ENCODE measurements at regions not wholly inside any gene's neighbourhood (a gene's known extent, or its start where the extent isn't known, plus 50 kb on each side); places are given as distances from the start of the nearest gene placed in this dataset.

DNA sequence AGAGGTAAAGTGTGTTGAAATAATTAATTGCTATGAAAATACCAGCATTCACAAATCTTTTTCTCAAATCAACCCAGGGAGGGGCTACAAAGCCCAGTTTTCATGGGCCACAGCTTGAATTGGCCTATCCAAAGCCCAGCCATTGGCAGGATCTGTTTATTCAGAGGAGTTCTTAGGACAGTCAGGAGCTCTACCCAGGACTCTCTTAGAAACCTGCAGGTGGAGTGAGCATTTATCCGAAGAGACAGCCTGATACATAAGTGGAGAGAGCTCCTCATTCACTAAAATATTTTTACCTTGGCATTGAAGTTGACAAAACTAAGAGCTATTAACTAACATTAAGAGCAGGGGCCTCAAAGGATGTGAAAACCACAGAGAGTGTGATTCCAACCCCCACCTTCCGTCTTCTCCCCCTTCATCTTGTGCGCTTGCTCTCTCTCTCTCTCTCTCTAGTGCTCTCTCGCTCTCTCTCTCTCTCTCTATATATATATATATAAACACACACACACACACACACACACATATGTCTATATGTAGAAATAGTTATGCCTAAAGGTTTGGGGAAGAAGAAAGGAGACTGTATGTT lies 315.5 kb downstream of the SNAPC1 start:
- Histone ChIP-seq H3K4me1 (no peaks in the 10 kb centered on the region), H3K4me3 (no peak overlapping the region), H3K36me3 (no peaks in the 10 kb centered on the region), H3K27me3 (no peaks in the 10 kb centered on the region), H3K9me3 (no peaks in the 10 kb centered on the region), H3K27ac (no peak overlapping the region)
- TF ChIP-seq POLR2A (IDR thresholded peaks at IDR 0.05) (no peak), EP300 (IDR thresholded peaks at IDR 0.05) (no peak), CTCF (IDR thresholded peaks at IDR 0.05) (no peak)
- no peak for DNase-seq (ENCODE audit: low spot score in 2 of 2)
- 78 to 82% methylated on average over 4 of the region's 4 CpGs for WGBS, 2 donors

GRCh38 chr14:62079038-62079437 lies 316.8 kb downstream of the SNAPC1 start:
- Histone ChIP-seq H3K27me3 (no peaks in the 10 kb centered on the region), H3K9me3 (no peaks in the 10 kb centered on the region), H3K36me3 (no peaks in the 10 kb centered on the region), H3K4me1 (no peaks in the 10 kb centered on the region), H3K27ac (no peak overlapping the region), H3K4me3 (no peak overlapping the region)
- DNase-seq (ENCODE audit: low spot score in 2 of 2): no peak
- WGBS, 2 donors: 83 to 88% methylated on average over 1 of the region's 1 CpG
- TF ChIP-seq CTCF (IDR thresholded peaks at IDR 0.05): no peak
- TF ChIP-seq POLR2A (IDR thresholded peaks at IDR 0.05): no peak
- no peak for TF ChIP-seq EP300 (IDR thresholded peaks at IDR 0.05)

DNA sequence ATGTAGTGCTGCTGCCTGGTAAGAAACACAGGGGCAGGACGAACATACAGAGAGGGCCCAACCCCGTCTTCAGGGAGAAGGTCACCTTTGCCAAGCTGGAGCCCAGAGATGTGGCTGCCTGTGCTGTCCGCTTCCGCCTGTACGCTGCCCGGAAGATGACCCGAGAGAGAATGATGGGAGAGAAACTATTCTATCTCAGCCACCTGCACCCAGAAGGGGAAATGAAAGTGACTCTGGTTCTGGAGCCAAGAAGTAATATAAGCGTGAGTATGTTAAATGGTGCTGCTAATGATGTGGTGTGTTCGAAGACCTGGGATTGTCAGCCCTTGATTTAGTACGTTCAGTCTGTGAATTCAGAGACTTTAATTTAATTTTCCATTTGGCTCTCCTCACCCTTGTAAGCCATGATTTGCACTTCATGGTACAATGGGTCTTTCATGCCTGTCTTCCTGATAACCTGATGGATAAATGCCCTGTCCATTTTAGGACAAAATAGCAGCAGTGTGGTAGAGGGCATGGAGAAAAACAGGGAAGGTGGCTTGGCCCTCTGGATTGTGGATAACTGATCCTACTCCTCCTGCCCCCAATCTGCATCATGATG lies 318.9 kb downstream of the SNAPC1 start:
- TF ChIP-seq EP300 (IDR thresholded peaks at IDR 0.05): no peak
- no peak for TF ChIP-seq POLR2A (IDR thresholded peaks at IDR 0.05)
- no peak for TF ChIP-seq CTCF (IDR thresholded peaks at IDR 0.05)

GRCh38 chr14:62081951-62082350 lies 319.7 kb downstream of the SNAPC1 start:
- no peak overlapping the region for H3K4me3 ChIP-seq
- DNase-seq (ENCODE audit: low spot score in 2 of 2): no peak
- H3K27me3 ChIP-seq: no peaks in the 10 kb centered on the region
- no peaks in the 10 kb centered on the region for H3K4me1 ChIP-seq
- no peaks in the 10 kb centered on the region for H3K36me3 ChIP-seq
- H3K27ac ChIP-seq: no peak overlapping the region
- WGBS, 2 donors: 83 to 85% methylated on average over 8 of the region's 8 CpGs
- no peaks in the 10 kb centered on the region for H3K9me3 ChIP-seq
- TF ChIP-seq CTCF (IDR thresholded peaks at IDR 0.05) (no peak), EP300 (IDR thresholded peaks at IDR 0.05) (no peak), POLR2A (IDR thresholded peaks at IDR 0.05) (no peak)

More for the DNA sequence above, 318.9 kb downstream of the SNAPC1 start:
- no peak for DNase-seq (ENCODE audit: low spot score in 2 of 2)
- Histone ChIP-seq H3K9me3 (no peaks in the 10 kb centered on the region), H3K4me1 (no peaks in the 10 kb centered on the region), H3K27me3 (no peaks in the 10 kb centered on the region), H3K36me3 (no peaks in the 10 kb centered on the region), H3K27ac (no peak overlapping the region), H3K4me3 (no peak overlapping the region)
- 80 to 82% methylated on average over 10 of the region's 10 CpGs for WGBS, 2 donors

DNA sequence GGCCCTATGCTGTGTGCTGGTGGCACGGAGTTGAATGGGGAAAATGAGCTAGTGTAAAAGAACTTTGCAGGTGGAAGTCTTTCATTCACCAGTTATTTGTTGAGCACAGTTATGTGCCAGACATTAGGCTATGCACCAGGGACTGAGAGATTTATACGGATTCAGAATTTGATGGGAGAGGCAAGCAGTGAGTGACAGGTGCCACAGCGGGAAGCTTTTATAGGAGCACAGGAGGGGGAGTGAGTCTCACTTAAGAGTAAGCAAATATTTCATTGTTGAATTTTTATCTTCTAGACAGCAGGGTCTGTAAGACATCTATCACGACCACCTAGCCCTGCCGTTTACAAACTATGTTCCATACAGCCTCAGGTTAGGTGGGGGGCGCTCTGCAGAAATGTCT lies 320.6 kb downstream of the SNAPC1 start:
- TF ChIP-seq CTCF (IDR thresholded peaks at IDR 0.05) (no peak), EP300 (IDR thresholded peaks at IDR 0.05) (no peak), POLR2A (IDR thresholded peaks at IDR 0.05) (no peak)
- 73 to 84% methylated on average over 6 of the region's 6 CpGs for WGBS, 2 donors
- DNase-seq (ENCODE audit: low spot score in 2 of 2): no peak
- H3K27ac ChIP-seq: no peak overlapping the region
- no peaks in the 10 kb centered on the region for H3K27me3 ChIP-seq
- H3K36me3 ChIP-seq: no peaks in the 10 kb centered on the region
- H3K4me1 ChIP-seq: no peaks in the 10 kb centered on the region
- no peaks in the 10 kb centered on the region for H3K9me3 ChIP-seq
- no peak overlapping the region for H3K4me3 ChIP-seq
